CD4-positive, alpha-beta T cell treated with Interleukin-4 for 1 hour (primary cell): ENCODE measurements at regions not wholly inside any gene's neighbourhood (a gene's known extent, or its start where the extent isn't known, plus 50 kb on each side); places are given as distances from the start of the nearest gene placed in this dataset.

Source experiments
- DNase-seq, 2 donors: peaks; one replicate each; pipeline ENCODE4 v3.0.0-alpha.2; 2020 to 2022

DNA sequence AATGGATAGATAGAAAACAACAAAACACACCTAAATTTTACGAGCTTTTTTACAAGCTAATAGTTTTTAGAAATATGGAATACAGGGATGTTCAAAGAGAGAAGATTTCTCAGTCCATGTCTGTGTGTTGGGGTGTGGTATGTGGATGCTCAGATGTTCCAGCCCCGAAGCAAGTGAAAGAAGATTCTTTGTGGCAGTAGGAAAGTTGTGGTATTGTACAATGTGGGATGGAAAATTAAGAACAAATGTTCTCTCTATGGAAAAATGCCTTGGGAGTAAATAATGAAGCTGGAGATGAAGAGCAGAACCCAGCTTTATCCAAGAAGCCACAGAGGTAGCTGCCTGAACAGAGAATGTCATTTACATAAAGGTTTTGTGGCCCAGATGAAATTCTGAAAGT is 150.3 kb upstream of the PRKD1 start:
- no peak for DNase-seq

DNA sequence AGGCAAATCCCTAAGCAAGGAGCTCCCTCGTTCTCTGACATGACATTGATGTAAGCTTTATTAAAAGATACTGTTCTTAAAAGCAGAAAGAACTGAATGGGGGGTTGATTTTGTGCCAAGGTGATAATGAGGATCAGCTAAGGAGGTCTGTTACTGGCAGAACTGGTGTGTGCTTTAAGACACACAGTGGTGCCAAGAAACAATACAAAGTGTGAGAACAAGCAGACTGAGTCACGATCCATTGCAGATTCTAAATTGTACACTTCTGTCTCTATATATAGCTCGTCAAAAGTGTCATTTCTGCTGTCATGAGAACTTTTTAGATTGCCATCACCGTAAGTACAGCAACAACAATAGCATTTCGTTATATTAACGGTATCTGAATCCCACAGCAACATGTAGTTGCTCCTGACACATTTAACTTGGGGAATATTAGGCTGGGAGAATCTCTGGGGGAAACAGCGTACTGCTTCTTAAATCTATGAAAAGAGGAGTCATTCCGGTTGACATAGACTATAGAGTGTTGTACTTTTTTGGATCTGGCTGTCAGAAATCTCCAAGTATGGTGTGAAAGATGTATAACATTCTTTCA is 151.3 kb upstream of the PRKD1 start:
- no peak for DNase-seq

DNA sequence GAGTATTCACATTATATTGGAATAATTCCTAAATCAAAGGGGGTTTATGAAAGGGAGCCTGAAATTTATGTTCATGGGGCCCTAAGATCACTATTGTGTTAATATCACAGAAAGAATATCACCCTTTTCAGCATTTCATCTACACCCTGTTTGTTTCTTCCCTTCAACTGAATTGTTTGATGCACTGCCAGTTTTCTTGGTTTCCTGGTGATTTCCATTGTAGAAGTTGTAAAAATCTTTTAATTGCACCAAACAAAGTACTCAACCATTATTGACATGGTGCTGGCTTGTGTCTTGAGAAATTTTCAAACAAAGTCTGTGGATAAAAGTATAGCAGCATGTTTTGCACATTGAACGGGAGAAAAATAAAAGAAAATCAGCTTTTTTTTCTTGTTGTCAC is 154.8 kb upstream of the PRKD1 start:
- DNase-seq: no peak

DNA sequence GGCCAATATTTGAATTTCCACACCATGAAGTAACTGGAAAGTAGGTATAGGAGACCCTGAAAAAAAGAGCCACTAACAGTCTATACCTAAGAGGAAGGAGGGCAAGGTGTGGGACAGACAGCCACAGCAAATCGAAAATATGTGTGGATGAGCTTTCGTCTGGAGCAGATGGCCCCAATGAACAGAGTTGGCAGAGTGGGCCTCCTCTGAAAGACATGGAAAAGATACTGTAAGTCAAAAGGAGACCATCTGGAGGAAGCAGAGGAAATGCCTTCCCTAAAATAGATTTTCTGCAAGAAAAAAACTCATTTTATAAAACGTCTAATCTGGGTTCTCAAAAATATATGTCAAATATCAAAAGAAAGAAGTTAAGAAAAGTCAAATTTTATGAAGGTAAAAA is 157.2 kb upstream of the PRKD1 start:
- DNase-seq: no peak

DNA sequence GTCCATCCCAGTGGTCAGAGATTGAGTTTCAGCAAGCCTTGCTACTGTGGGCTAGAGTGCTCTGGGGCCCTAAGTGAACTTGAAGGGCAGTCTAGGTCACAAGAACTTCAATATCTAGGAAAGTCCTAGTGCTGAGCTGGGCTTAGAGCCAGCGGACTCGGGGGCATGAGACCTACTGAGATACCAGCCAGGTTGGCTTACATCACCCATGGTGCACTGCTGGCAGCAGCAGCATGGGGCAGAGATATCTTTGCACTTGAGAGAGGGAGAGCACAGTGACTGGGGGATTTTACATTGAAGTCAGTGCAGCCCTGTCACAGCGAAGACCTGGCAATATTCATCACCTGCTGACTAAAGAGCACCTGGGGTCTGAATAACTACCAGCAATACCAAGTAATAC is 158.3 kb upstream of the PRKD1 start:
- no peak for DNase-seq

DNA sequence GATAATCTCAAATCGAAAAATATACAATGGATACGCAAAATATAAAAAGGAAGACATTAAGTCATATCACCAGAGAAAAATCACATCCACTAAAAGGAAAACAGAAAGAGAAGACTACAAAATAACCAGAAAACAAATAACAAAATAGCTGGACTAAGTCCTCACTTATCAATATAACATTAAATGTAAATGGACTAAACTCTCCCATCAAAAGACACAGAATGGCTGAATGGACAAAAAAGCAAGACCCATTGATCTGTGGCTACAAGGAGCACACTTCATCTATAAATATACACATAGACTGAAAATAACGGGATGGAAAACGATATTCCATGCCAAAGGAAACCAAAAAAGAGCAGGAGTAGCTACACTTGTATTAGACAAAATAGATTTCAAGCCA is 161.0 kb upstream of the PRKD1 start:
- no peak for DNase-seq

DNA sequence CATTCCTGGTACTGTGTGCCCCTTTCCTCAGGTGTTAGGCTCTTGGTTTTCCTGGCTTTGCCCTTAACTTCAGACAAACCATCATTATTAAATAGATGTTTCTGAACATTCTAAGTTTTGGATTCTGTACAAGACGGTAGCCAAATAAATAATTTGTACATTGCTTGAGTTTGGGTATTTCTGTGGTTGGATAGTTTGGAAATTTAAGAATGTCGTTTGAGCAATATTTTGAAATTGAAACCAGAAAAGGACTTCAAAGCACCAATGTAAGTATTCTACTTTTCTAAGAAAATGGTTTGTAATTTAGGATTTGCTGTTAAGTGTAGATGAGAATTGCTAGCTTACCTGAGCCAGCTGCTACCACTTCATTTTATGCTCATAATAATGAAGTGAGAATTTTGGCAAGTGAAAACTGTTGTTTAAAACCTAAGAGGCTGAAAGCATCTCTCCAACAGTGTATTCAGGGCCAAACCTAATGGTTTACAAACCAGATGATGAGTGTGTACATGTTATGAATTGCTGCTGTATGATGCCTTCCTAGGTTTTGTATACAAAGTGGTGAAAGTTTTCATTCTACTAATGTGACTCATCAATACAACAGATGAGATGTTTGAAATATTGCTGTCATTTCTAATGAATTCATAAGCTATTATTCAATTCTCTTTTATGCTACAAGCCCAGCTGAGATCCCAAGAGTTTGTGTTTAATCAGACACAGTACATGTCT is 181.5 kb upstream of the PRKD1 start:
- no peak for DNase-seq

DNA sequence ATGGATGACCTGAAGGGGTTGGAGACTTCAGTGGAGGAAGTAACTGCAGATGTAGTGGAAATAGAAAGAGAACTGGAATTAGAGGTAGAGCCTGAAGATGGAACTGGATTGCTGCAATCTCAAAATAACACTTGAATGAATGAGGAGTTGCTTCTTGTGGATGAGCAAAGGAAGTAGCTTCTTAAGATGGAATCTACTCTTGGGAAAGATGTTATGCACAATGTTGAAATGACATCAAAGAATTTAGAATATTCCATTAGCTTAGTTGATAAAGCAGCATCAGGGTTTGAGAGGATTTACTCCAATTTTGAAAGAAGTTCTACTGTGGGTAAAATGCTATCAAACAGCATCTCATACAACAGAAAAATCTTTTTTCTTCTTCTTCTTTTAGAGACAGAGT is 186.4 kb upstream of the PRKD1 start:
- DNase-seq: no peak

DNA sequence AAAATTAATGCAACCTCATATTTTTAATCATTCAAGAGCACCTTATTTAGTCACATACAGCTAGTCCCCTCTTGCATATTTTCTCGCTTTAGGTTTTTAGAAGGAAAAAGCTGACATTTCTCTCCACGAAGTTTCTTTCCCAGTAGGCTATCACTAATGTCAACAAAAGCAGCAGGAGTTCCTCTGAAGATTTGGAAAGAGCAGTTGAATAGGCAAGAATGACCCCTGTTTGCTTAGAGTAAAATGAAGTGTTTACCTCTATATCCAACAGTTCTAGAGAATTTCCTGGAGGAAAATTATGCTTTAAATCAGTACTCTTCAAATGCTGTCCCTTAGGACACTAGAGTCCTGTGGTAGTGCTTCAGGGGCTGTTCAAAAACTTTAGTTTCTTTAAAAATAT is 188.1 kb upstream of the PRKD1 start:
- DNase-seq: no peak

DNA sequence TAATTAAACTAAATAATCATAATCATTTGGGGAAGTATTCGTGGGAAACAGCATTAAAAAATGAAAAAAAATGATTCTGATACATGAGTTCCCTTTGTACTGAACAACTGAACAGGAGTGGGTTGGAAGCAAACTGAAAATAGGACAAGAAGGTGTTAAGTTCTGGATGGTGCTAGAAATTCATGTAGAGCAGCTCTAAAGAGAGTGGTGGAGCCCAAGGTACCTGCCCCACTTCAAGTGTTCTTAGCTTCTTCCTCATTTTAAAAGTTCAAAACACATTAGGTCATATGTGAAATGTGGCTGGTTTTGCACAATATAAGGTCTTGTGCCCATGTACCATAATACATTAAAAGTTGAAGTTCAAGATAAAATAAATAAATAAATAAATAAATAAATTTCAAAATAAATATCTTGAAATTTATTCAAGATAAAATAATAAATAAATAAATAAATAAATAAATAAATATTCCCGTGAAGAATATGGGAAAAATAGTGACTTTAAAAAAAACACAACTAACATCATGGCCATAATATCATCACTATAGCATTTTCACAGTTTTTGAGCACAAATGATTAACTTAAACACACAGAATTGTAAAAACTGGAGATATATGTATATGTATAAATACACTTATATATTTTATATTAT is 191.5 kb upstream of the PRKD1 start:
- DNase-seq: no peak

DNA sequence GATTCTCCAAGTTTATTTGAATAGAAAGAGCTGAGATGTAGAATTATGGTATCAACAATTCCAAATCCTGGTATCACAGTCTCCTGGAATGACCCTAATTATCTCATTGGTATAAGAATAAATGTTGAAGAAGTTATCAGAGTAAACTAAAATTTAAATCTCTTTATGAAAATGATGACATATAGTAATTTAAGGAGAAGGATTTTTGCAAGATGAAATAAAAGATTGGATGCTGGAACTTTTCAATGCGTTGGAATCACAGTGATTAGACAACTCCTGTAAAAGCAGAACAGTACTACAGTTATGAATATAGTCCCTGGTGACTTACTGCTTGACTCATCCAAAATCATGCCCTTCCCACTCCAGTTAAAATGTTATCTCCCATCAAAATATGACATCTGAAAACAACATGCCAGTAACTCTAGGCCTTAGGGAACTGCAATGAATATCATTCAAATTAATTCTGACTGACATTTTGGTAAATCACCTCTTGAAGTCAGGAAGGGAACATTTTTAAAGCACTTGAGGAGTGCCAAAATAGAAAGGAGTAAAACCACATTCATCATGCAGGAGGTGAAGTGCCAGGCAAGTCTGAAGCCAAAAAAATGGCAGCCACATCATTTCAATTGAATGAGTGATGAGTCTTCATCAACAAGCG is 197.8 kb upstream of the PRKD1 start:
- DNase-seq: no peak

DNA sequence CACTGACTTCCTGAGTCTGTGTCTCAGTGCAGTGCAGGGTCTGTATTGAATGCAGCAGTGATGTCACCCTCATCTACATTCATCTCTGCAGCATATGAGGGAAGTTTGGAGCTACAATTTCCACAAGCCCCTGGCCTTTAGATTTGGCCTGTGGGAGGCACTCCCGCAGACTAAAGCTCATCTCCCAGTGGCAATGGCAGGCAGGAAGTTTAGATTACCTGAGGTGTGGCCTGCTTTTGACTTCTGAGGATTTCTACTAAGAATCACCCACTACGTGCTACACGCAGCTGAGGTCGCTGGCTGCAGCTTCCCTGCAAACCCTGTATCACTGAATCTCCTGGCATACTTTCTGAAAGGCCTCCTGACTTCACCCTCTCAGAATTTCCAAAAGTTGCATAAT is 202.2 kb upstream of the PRKD1 start:
- DNase-seq: no peak

DNA sequence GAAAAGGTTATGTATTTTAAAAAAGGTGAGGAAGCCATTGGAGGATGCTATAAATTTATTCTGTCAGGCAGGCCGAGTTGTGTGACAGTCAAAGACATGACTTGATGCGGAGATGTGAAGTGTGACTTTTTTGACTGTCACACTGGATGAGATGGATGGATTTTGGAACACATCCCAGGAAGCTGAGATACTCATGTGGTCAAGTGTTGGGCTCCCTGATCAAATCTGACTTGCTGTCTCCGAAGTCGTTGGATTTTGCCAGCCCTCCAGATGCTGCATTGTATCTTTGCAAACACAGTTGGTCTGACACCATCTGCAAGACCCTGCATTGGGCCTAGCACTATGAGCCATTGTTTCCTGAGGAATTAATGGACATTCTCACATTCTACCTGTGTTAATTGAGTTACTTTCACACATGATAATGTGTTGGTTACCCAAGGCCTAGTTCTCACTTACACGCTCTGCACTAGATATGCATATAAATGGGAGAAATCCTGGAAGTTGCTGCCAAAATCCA is 204.0 kb upstream of the PRKD1 start:
- DNase-seq: no peak

DNA sequence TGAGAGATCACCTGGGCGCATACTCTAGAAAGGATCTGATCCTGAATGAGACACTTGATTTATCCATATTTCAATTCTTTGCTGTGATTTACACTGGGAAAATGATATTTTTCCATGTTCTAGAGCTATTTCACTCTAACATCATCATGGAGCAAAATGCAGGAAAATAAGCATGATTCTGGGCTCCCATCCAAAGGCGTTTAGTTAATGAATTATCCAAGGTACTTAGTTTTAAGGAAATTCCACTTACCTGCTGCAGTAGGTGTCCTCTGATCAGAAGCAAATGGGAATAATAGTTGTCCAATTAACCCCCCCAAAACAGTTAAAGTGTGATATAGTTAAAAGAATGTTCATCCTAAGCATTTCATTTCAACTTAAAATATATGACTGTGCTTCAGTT is 204.5 kb upstream of the PRKD1 start:
- no peak for DNase-seq

DNA sequence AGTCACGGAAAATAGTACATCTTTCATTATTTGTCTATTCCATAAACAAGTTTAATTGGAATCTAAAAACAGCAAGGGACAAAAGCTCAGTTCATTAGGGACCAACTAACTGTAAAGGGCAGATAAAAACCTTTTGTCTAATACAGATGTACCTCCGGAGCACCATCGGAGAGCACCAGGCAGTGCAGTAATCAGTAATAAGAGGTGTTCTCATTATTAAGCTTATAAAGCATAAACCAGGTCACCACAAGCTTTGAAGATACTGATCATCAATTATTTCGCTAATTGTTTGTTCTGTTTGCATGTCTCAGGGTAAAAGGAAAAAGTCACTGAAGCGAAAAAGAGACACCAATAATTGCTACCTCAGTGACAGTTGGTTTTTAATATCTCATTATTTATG is 207.3 kb upstream of the PRKD1 start:
- DNase-seq: no peak

DNA sequence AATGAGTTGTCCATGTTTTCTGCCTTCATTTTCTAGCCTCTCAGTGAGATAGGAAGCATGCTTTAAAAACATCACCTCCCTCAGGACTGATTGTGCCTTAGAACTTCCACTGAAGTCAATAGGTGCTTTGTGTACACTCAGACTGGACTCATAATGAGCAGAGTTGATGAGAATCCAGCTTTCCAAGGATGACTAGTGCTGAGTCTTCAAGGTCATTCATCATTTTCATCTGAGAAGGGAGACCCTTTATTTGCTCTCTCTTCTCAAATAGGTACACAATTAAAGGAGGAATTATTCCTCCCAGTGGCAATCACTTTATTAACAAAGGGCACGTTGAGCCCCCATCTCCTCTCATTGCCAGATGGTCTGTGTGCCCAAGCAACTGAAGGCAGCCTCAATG is 210.9 kb upstream of the PRKD1 start:
- DNase-seq: no peak

DNA sequence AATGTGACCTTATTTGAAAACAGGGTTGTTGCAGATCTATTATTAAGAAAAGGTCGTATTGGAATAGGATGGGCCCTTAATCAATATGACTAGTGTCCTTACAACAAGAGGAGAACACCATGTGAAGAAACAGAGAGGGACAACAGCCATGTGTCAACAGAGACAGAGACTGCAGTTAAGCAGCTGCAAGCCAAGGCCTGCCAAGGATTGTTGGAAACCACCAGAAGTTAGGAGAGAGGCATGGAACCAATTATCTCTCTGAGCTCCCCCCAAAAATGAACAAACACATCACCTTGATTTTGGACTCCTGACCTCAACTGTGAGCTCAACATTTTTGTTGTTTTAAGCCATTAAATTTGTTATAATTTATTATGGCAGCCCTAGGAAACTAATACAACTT is 214.6 kb upstream of the PRKD1 start:
- no peak for DNase-seq

DNA sequence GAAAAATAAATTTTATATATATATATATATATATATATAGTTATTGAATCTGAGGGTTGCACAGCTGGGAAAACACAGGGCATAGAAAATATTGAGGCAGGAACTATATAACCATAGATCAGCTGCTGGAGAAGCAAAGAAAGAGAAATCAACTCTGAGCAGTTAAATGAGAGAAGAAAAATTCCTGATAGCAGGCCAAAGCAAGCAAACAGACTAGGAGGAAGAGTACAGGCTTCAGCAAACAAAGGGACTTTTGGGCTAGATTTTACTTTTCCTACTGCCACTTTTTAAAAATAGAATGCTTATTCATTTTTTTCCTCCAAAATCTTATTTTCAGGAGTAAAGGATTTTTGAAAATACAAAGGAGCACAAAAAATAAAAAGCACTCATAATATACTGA is 216.0 kb upstream of the PRKD1 start:
- no peak for DNase-seq

DNA sequence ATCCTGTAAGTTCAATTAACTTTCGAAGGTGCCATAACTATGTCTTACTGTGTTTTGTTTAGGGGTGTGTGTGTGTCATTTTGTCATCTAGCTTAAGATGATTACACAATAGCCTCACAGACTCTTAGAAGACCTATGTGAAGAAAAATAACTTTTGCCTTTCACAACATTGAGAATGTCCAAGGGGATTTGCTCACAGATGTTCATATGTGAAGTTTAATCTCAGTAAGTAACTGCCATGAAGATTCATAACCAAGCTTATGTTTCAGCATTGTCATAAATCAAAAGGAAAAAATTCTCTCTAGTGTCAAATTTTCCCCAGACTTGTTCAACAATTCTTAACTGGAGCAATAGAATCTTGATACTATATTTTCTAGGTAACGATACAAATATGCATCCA is 226.1 kb upstream of the PRKD1 start:
- DNase-seq: no peak

DNA sequence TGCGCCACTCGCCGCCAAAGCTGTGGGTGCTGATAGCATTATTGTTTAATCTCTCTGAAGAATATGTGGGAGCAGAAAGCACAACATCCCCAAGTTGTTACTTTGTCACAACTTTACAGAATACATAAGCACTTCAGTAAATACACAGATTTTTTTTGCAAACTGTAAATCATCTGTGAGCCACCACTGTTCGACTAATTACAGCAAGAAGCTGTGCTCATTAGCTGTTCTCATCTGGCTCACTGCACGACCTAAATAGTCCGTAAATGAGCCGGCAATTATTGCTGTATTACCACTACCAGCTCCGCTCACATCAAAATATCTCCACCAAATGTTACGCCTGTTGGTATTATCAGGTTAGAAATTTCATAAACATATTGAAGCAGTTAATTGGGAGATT is 228.9 kb upstream of the PRKD1 start:
- no peak for DNase-seq

DNA sequence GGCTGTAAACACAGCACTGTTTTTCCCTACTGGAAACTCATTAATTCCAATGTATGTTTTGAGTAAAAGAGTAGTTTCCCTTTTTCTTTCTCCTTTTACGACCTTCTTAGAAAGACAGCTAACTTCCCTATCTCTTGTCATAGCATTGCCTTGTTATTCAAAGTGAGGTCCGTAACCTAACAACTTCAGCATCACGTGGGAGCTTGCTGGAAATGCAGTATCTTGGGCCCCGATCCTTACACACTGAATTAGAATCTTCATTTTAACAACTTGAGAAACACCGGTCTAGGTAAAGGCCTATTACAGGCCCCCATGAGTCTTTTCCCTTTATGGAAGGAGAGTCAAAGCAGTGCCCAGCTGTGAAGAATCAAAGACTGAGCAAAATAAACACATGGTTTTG is 230.7 kb upstream of the PRKD1 start:
- DNase-seq: no peak

DNA sequence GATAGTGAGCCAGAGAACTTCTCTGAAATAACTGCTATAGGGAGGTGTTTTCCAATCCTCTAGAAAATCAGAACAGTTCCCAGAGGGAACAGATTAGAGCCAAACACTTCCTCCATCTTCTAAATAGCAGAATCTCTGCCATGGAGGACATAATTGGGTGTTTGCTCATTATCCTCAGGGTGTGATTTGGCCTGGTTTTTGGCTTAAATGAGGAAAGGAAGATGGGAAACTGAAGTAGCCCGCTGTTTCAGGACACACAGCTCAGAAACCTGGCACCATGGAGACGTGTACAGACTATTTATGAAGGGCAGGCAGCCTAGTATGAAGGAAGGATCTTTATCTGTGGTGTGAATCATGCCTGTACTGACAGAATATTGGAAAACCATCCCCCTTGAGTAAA is 231.7 kb upstream of the PRKD1 start:
- no peak for DNase-seq

DNA sequence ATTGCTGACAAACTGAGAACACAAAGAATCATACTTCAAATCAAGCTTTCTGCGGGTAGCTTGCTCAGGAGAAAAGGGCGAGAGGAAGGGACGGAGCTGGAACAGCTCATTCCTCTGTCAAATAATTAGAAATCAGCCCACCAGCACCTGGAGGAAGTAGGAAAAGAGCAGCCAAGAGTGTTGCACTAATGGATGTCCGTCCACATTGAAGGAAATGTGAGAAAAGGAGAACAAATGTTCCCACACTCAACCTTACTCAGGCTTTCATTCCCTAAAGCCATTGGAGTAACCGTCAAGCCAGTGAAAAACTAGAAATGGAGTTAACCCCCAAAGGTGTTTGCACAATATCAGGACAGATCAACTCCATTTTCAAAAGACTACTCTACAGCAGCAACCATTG is 233.0 kb upstream of the PRKD1 start:
- DNase-seq: no peak

DNA sequence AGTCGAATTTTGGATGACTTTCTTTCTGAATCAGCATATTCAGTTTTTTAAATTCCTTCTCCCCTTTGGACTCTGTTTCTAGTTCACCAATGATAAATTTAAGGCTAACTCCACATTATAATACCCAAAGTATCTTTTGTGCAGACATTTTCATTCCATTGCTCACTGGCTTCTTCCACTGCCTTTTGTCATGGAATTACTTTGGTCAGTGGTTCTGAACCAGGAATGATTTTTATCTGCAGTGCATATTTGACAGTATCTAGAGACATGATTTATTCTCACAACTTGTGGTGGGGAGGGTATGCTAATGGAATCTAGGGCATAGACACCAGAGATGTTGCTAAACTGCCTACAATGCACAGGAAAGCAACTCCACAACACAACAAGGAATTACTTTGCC is 234.4 kb upstream of the PRKD1 start:
- no peak for DNase-seq
